ENCODE measurements at regions not wholly inside any gene's neighbourhood (a gene's known extent, or its start where the extent isn't known, plus 50 kb on each side); places are given as distances from the start of the nearest gene placed in this dataset.

- TF ChIP-seq POLR2A (IDR thresholded peaks at IDR 0.05): no peak
- TF ChIP-seq, protein P1, sequence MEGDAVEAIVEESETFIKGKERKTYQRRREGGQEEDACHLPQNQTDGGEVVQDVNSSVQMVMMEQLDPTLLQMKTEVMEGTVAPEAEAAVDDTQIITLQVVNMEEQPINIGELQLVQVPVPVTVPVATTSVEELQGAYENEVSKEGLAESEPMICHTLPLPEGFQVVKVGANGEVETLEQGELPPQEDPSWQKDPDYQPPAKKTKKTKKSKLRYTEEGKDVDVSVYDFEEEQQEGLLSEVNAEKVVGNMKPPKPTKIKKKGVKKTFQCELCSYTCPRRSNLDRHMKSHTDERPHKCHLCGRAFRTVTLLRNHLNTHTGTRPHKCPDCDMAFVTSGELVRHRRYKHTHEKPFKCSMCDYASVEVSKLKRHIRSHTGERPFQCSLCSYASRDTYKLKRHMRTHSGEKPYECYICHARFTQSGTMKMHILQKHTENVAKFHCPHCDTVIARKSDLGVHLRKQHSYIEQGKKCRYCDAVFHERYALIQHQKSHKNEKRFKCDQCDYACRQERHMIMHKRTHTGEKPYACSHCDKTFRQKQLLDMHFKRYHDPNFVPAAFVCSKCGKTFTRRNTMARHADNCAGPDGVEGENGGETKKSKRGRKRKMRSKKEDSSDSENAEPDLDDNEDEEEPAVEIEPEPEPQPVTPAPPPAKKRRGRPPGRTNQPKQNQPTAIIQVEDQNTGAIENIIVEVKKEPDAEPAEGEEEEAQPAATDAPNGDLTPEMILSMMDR (IDR thresholded peaks at IDR 0.05): no peak
- no peak for TF ChIP-seq POLR2AphosphoS5 (IDR thresholded peaks at IDR 0.05)
These were observed 160.9 kb downstream of the IMPG2 start for GRCh38 chr3:101159478-101159877.
